A673 (cell line): ENCODE measurements at regions not wholly inside any gene's neighbourhood (a gene's known extent, or its start where the extent isn't known, plus 50 kb on each side); places are given as distances from the start of the nearest gene placed in this dataset.

Source experiments
- BruUV-seq: library from RNA; stranded (reverse); fragments of 400-500 nt; replicated peaks from 2 replicates; lab custom pipeline; 2021; lab: Mats Ljungman, UMichigan
- CTCF ChIA-PET: fragments of 300-600 bp; sonication (Branson Sonifier 250); formaldehyde crosslinking; loops from one replicate; lab custom pipeline; 2022; ENCODE audit warnings: antibody characterized with exemption; lab: Charles Lee
- POLR2A ChIA-PET: fragments of 300-600 bp; sonication (Branson Sonifier 250); formaldehyde crosslinking; loops from one replicate; lab custom pipeline; 2022; ENCODE audit warnings: antibody characterized with exemption; ENCODE audit not compliant: low non-redundant PET; lab: Charles Lee
- DNase-seq: peaks from one replicate; pipeline ENCODE4 v3.0.0-alpha.2; 2015; ENCODE audit warnings: low spot score
- H3K27ac ChIP-seq: fragments of 200-600 bp; sonication (generic); 2 replicates; pipeline ENCODE4 v1.5.1; 2016; ENCODE audit warnings: mixed run types, low read depth, mild to moderate bottlenecking, mixed read lengths, antibody characterized with exemption, low read length; ENCODE audit not compliant: poor library complexity, severe bottlenecking
- H3K27me3 ChIP-seq: fragments of 200-600 bp; sonication (generic); replicated peaks from 2 replicates; pipeline ENCODE4 v1.6.1; 2017; ENCODE audit warnings: mixed run types, low read depth, mild to moderate bottlenecking, mixed read lengths, antibody characterized with exemption, low read length; ENCODE audit not compliant: insufficient read depth, poor library complexity
- H3K36me3 ChIP-seq: fragments of 200-600 bp; sonication (generic); 2 replicates; pipeline ENCODE4 v1.6.1; 2016; ENCODE audit warnings: mixed run types, mild to moderate bottlenecking, mixed read lengths, antibody characterized with exemption, low read length; ENCODE audit not compliant: insufficient read depth, poor library complexity, severe bottlenecking
- H3K4me1 ChIP-seq: fragments of 200-600 bp; sonication (generic); 2 replicates; pipeline ENCODE4 v1.6.1; 2017; ENCODE audit warnings: mixed run types, mild to moderate bottlenecking, mixed read lengths, antibody characterized with exemption, low read length; ENCODE audit not compliant: insufficient read depth, poor library complexity, severe bottlenecking
- H3K4me3 ChIP-seq: fragments of 200-600 bp; sonication (generic); 2 replicates; pipeline ENCODE4 v1.5.1; 2016; ENCODE audit warnings: low read depth, mixed run types, mild to moderate bottlenecking, mixed read lengths, low read length; ENCODE audit not compliant: poor library complexity, severe bottlenecking
- H3K9me3 ChIP-seq: fragments of 200-600 bp; sonication (generic); 2 replicates; pipeline ENCODE4 v1.6.1; 2016; ENCODE audit warnings: mixed run types, low read depth, mild to moderate bottlenecking, mixed read lengths, antibody characterized with exemption, low read length; ENCODE audit not compliant: poor library complexity, severe bottlenecking
- EZH2 ChIP-seq: fragments of 200-600 bp; sonication (generic); IDR thresholded peaks from 2 replicates; pipeline ENCODE4 v1.6.1; 2017; ENCODE audit warnings: borderline replicate concordance, low read depth, mild to moderate bottlenecking, mixed read lengths, antibody characterized with exemption, low read length; ENCODE audit not compliant: poor library complexity, severe bottlenecking
- intact Hi-C: fragments of 100-400 bp; cut with micrococcal nuclease; formaldehyde crosslinking; loops from one replicate; pipeline ENCODE4 v1.10.0; 2022; ENCODE audit not compliant: unreplicated experiment
- TF ChIP-seq, protein P1 (sequence below): fragments of 300-800, 200-600 bp; sonication (generic); conservative IDR thresholded peaks from 2 replicates; pipeline ENCODE4 v1.5.1; 2017; ENCODE audit warnings: low read depth, mild to moderate bottlenecking, antibody characterized with exemption, low read length, moderate library complexity, mixed read lengths

DNA sequence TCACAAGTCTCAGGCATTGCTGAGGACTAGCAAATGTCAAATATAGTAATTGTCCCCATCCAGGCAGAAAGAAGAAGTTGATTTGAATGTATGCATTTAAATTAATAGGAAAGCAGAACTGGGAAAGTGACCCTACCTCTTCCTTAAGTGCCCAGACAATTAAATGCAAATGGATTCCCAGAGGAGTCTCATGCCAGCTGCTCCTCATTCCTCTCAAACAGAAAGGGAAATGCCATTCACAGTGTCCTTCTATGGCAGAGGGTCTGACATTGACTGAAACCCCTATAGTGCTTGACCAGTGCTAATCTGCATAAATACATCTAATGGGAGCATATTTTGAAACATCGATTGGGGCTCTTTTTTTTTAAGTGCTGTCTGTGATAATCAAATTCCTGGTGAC lies 292.4 kb upstream of the SEL1L start:
- Histone ChIP-seq H3K4me1 (no peaks in the 10 kb centered on the region), H3K36me3 (no peaks in the 10 kb centered on the region), H3K27ac (no peak overlapping the region), H3K4me3 (no peak overlapping the region), H3K9me3 (peaks cover 4% of the 10 kb centered on the region), H3K27me3 (no peaks in the 10 kb centered on the region)
- POLR2A ChIA-PET, result no interaction called here
- no peak for DNase-seq
- CTCF ChIA-PET, result no interaction called here
- intact Hi-C loops, result no loop called here
- TF ChIP-seq, protein P1, sequence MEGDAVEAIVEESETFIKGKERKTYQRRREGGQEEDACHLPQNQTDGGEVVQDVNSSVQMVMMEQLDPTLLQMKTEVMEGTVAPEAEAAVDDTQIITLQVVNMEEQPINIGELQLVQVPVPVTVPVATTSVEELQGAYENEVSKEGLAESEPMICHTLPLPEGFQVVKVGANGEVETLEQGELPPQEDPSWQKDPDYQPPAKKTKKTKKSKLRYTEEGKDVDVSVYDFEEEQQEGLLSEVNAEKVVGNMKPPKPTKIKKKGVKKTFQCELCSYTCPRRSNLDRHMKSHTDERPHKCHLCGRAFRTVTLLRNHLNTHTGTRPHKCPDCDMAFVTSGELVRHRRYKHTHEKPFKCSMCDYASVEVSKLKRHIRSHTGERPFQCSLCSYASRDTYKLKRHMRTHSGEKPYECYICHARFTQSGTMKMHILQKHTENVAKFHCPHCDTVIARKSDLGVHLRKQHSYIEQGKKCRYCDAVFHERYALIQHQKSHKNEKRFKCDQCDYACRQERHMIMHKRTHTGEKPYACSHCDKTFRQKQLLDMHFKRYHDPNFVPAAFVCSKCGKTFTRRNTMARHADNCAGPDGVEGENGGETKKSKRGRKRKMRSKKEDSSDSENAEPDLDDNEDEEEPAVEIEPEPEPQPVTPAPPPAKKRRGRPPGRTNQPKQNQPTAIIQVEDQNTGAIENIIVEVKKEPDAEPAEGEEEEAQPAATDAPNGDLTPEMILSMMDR, result no peak
- TF ChIP-seq EZH2, result no peak
- BruUV-seq, result no TSS peak

DNA sequence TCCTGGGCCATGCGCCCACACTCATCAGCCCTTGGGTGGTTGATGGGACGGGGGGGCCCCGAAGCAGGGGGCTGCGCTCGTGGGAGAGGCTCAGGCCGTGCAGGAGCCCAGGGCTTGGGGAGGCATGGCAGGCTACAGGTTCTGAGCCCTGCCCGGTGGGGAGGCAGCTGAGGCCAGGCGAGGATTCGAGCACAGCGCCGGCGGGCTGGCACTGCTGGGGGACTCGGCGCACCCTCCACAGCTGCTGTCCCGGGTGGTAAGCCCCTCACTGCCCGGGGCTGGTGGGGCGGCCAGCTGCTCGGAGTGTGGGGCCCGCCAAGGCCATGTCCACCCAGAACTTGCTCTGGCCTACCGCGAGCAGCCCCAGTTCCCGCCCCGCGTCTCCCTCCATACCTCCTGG lies 295.8 kb upstream of the SEL1L start:
- CTCF ChIA-PET, result no interaction called here

DNA sequence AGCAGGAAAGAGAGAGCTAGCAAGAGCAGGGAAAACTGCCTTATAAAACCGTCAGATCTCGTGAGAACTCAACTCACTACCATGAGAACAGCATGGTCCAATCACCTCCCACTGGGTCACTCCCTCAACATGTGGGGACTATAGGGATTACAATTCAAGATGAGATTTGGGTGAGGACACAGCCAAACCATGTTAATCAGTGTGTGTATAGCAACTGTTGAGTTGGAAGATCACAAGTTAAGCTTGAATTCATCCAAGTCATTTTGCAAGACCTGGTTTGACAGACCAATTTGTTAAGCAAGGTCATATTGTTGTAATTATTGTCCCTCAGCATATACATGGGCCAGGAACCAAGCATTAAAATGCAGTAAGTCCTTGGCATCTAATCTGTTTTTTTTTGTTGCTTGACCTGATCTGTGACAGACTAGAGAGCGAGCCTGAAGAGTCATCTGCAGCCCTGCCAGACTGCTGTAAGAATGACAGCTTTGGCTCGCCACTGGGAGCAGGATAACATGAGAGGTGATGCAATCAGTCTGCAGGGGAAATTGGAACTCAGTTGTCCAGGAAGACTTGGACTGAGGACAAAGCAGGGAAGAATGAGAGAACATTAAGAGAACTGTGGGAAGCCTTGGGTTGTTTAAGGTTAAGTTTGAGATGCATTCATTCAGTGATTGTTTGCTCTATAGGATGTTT lies 297.6 kb upstream of the SEL1L start:
- DNase-seq, result peak; percentile 8
- Histone ChIP-seq H3K27me3 (no peaks in the 10 kb centered on the region), H3K36me3 (no peaks in the 10 kb centered on the region), H3K4me1 (no peaks in the 10 kb centered on the region), H3K27ac (no peak overlapping the region), H3K4me3 (no peak overlapping the region), H3K9me3 (peaks cover 5% of the 10 kb centered on the region)
- no peak for TF ChIP-seq EZH2
- TF ChIP-seq, protein P1, result no peak
- intact Hi-C loops, result no loop called here
- BruUV-seq, result no TSS peak
- CTCF ChIA-PET, result no interaction called here
- POLR2A ChIA-PET, result no interaction called here

More for the DNA sequence above, 295.8 kb upstream of the SEL1L start:
- POLR2A ChIA-PET, result no interaction called here
- H3K4me3 ChIP-seq, result no peak overlapping the region
- H3K4me1 ChIP-seq, result no peaks in the 10 kb centered on the region
- intact Hi-C loops, result no loop called here
- no peaks in the 10 kb centered on the region for H3K9me3 ChIP-seq
- H3K36me3 ChIP-seq, result no peaks in the 10 kb centered on the region
- H3K27me3 ChIP-seq, result no peaks in the 10 kb centered on the region
- DNase-seq, result no peak
- TF ChIP-seq EZH2, result no peak
- TF ChIP-seq, protein P1, result no peak
- no peak overlapping the region for H3K27ac ChIP-seq
- BruUV-seq, result no TSS peak
